ENCODE measurements at regions not wholly inside any gene's neighbourhood (a gene's known extent, or its start where the extent isn't known, plus 50 kb on each side); places are given as distances from the start of the nearest gene placed in this dataset.
"Not testable (repeated sequence)": the region's sequence is repeated elsewhere in the genome, so short reads cannot be mapped to it uniquely, and the experiment has no call there.

DNA sequence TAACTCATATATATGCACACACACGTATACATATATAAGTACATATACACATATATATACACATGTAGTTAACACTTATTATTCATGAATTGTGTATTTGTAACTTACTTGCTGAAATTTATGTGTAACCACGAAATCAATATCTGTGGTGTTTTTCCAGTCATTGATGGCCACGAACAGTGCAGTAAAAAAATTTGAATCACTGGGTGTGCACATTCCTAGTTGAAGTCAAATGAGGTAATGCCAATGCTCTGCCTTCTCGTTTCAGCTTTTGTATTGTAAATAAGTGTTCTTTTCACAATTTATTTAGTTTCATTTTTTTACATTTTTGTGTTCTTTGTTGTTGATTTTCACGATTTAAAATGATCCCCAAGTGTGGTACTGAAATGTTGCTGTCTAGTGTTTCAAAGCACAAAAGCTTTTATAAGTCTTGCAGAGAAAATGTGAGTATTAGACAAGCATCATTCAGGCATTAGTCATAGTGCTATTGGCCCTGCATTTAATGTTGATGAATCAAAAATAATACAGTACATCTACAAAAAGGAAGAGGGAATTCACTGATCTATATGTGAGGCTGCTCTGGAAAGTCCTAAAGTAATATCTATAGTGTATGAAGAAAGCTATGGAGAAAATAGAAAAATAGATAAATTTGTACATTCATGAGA is 419.0 kb downstream of the DSC3 start:
- no peak for DNase-seq

GRCh38 chr18:30622635-30623034 is 419.9 kb downstream of the DSC3 start:
- no peak for DNase-seq

- no peak for DNase-seq
Measured at GRCh38 chr18:30622104-30622503, 420.4 kb downstream of the DSC3 start.

DNA sequence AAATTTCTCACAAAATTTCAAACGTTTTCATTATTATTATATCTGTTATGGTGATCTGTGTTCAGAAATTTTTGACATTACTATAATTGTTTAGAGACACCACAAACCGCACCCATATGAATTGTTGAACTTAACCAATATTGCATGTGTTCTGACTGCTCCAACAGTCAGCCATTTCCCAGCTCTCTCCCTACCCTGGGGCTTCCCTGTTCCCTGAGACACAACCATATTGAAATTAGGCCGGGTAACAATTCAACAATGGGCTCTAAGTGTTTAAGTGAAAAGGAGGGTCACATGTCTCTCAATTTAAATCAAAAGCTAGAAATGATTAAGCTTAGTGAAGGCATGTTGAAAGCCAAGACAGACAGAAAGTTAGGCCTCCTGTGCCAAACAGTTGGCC is 424.0 kb downstream of the DSC3 start:
- DNase-seq: no peak

GRCh38 chr18:30616414-30616813 is 426.1 kb downstream of the DSC3 start:
- no peak for DNase-seq

DNA sequence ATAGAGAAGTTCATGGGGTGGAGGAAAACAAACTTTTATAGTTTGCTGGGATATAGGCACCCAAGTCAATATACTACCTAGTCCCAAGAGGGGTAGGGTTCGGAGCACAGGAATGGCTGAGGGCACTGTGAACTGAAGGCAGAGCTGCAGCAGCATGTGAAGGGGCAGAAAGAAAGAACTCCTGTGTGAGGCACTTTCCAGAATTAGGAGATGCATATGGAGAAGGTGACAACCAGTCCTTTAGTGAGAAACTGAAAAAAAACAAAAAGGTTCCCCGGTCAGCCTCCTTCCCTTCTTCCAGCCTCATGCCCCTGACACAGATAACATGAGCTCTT is 429.1 kb downstream of the DSC3 start:
- no peak for DNase-seq

DNA sequence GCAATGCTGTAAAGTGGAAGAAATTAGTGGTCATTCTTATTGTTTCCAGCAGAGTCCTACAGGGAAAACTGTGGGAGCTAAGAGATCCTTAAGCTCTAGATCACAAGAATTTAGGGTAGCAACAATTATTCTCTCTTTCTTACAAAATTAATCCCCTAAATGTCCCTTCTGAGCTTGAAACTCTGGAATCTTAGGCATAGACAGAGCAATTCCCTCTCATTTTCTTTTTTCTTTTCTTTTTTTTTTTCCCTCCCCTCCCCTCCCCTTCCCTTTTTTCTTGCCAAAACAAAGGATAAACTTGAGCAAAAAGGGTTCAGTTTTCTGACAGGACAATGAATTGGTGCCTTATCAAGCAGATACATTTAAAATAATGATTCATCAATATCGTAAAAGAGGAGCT is 441.0 kb downstream of the DSC3 start:
- no peak for DNase-seq

DNA sequence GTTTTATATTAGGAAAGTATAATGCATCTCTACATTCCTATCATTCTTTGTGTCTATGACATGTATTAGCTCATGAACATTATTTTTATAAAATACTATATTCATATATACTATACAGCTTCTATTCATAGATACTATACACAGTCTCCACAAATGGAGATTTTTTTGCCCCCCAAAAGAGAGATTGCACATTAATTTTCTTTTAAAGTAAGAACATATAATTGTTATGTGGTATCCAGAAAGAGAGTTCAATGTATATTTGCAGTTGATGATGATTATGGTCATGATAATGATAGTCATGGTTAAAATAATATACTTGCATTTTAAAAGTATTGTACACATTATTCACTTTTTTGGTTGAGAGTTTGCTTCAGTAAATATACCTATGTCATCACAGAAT is 445.3 kb downstream of the DSC3 start:
- DNase-seq: no peak

- DNase-seq: no peak
Measured at GRCh38 chr18:30596635-30597034, 445.9 kb downstream of the DSC3 start.

GRCh38 chr18:30595942-30596341 is 446.6 kb downstream of the DSC3 start:
- DNase-seq: no peak

- not testable (repeated sequence) for DNase-seq
Measured at GRCh38 chr18:30594911-30595310, 447.6 kb downstream of the DSC3 start.

DNA sequence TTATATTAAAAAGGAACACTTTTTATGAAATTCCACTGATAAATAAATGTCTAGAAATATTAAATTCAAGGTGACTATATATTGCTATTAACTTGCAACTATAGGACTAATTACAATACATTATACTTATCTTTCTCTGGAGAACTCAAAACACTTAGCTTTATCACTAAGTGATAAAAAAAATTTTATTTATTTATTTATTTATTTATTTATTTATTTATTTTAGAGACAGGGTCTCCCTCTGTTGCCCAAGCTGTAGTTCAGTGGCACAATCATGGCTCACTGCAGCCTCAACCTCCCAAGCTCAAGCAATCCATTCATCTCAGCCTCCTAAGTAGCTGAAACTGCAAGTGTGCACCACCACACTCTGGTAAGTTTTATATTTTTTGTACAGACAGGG is 451.1 kb downstream of the DSC3 start:
- DNase-seq: no peak

DNA sequence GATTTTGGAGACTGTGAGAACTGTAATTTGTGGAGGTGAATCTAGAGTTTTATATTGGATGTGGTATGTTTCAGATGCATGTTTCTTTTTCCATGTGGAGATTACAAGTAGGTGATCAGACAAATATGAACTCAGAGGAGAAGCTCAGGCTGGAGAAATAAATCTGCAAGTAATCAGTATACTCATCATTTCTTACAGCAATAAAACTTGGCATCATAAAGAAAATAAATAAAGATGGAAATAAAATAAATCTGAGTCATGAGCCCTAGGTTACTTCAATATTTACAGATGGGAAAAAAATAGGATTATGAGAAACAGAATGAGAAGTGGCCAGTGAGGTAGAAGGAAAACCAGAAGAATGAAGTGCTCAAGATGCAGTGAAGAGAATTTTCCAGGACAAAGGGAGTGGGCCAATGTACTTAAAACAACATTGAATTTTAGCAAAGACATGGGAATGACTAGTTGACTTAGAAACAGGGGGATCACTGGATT is 453.8 kb downstream of the DSC3 start:
- no peak for DNase-seq

- DNase-seq: no peak
Measured at GRCh38 chr18:30583768-30584167, 458.8 kb downstream of the DSC3 start.

- DNase-seq: no peak
Measured at GRCh38 chr18:30582078-30582477, 460.5 kb downstream of the DSC3 start.

DNA sequence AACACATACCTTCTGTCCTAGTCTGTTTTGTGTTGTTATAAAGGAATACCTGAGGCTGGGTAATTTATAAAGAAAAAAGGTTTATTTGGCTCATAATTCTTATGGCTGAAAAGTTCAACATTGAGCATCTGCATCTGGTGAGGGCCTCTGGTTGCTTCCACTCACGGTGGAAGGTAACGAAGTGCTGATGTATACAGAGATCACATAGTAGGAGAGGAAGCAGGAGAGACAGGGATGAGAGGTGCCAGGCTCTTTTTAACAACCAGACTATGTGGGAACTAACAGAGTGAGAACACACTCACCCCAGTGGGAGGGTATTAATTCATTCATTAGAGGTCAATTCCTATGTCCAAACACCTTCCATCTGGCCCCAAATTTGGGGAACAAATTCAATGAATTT is 463.8 kb downstream of the DSC3 start:
- DNase-seq: no peak

GRCh38 chr18:30572214-30572613 is 470.3 kb downstream of the DSC3 start:
- DNase-seq: no peak

GRCh38 chr18:30568333-30568732 is 474.2 kb downstream of the DSC3 start:
- no peak for DNase-seq

- DNase-seq: no peak
Measured at GRCh38 chr18:30566877-30567276, 475.7 kb downstream of the DSC3 start.

DNA sequence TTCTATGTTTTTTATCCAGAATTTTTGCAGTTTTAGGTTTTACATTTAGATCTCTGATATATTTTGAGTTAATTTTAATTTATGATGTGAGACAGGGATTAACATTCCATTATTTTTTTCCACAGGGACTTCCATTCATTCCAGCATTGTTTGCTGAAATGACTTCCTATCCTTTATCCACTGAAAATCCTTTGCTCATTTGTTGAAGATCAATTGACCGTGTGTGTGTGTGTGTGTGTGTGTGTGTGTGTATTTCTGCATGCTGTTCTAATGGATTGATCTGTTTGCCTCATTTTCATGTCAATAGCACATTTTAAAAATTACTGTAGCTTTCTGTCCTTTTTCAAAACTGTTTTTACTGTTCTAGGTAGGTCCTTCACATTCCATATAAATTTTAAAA is 480.3 kb downstream of the DSC3 start:
- DNase-seq: no peak

- no peak for DNase-seq
Measured at GRCh38 chr18:30556112-30556511, 486.4 kb downstream of the DSC3 start.

GRCh38 chr18:30545393-30545792 is 497.1 kb downstream of the DSC3 start:
- no peak for DNase-seq

DNA sequence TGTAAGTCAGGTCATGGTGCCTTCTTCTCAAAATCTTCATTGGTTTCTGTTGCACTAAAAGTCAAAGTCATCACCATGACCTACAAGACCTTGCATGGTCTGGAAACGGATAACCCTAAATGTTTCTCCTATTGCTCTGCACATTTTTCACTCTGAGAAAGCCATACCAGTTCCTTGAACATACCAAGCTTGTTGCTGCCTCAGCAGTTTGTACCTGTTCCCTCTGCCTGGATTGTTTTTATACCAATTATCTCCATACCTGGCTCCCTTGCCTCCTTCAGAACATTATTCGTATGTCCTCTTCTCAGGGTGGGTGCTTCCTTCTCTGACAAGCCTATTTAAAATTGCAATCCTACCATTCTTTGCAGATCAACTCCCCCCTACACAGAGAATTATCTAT is 498.4 kb downstream of the DSC3 start:
- no peak for DNase-seq

GRCh38 chr18:30533716-30534115 is 508.8 kb downstream of the DSC3 start:
- no peak for DNase-seq

GRCh38 chr18:30527917-30528316 is 514.6 kb downstream of the DSC3 start:
- no peak for DNase-seq

Measured in occipital lobe (tissue), 1 donor.